ENCODE measurements at regions not wholly inside any gene's neighbourhood (a gene's known extent, or its start where the extent isn't known, plus 50 kb on each side); places are given as distances from the start of the nearest gene placed in this dataset.

- no peak for TF ChIP-seq CTCF (IDR thresholded peaks at IDR 0.05; ENCODE audit: insufficient read depth, low read depth, low read length)
- no peak for TF ChIP-seq EZH2 (IDR thresholded peaks at IDR 0.05; ENCODE audit: insufficient read depth, low read length)
Observed at GRCh38 chr5:119852140-119852539, 222.8 kb downstream of the FAM170A start.
